HG03025 (cell line): ENCODE measurements at regions not wholly inside any gene's neighbourhood (a gene's known extent, or its start where the extent isn't known, plus 50 kb on each side); places are given as distances from the start of the nearest gene placed in this dataset.
"Not testable (repeated sequence)": the region's sequence is repeated elsewhere in the genome, so short reads cannot be mapped to it uniquely, and the experiment has no call there.

ENCODE experiments used
- ATAC-seq: cut with Tn5 transposase; IDR thresholded peaks from one replicate; pipeline ENCODE4 v1.9.1; 2021; ENCODE audit warnings: mild to moderate bottlenecking, moderate library complexity; ENCODE audit not compliant: unreplicated experiment, low FRiP score

DNA sequence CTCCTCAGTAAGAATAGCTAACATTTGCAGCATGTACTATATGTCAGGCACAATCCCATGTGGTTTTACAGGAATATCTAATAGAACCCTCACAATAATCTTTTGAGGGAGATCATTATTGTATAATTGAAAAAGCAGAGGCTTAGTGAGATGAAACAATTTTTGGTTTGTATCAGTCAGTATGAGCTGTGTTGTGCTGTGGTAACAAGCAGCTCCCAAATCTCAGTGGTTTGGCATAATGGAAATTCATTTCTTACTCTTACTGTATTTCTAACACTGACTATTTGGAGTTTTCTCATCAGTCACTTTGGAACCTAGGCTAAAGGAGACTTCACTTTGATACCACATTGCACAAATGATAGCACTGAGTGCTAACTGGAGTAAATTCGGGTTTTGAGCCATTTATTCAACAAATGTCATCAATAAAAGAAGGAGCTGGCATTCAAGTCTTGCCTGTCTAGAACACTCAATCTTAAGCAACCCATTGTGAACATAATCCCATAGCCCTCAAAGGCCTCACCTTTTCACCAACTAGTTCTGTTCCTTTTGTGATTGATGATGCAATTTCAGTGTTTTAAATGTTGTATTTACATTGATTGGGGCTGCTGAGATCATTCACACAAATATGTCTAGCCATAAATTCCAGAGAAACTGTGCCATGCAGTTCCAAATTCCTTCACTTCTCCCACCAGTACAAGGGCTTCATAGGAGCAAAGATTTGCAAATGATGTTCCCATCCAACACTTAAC lies 441.0 kb downstream of the XYLT1 start:
- ATAC-seq = no peak

- no peak for ATAC-seq
Observed at GRCh38 chr16:17031484-17032268, 439.1 kb downstream of the XYLT1 start.

GRCh38 chr16:17032332-17032731 lies 438.4 kb downstream of the XYLT1 start:
- no peak for ATAC-seq

DNA sequence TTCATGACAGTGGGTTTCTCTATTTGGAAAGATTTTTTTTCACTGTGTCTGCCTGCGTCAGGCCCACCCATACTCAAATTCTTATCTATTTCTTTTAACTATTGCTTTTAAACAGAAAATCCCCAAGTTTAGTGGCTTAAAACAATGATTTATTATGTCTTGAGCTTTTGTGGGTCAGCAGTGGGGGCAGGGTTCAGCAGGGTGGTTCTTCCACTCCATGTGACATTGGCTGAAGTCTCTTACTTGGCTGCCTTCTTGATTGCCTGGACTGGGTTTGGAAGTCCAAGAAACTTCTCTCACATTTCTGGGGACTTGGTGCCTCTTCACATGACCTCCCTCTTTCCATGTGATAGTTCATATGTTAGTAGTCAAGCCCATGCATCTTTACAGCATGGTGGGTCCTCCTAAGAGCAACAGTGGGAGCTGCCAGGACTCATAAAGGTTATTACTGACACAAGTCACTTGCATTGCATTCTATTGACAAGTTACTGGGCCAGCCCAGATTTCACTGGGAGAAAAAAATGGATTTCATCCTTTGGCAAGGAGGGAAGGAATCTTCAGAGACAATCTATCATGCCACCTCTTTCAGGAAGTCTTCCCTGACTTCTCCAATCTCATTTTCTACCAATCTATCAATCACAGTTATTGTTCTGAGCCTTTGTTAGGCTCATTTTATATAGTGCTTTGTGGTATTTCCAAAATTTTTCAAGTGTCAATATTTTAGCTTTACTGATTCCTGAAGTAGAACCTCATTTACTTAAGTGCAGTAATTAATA lies 436.1 kb downstream of the XYLT1 start:
- ATAC-seq = no peak

DNA sequence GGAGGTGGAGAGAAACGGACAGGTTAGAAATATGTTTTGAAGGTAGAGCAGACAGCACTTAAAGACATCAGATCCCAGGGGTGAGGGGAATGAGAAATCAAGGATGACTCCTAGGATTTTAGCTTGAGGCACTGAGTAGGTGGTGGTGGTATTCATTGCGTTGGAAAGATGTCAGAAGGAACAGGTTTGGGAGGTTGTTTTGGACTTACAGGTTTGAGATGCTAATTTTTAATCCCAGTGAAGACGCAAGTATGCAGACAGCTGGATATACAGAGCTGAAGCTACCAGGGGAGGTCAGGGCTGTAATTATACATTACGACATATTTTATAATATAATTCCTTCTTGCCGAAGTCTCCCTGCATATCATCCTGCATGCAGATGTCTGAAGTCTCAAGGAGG lies 433.3 kb downstream of the XYLT1 start:
- no peak for ATAC-seq

DNA sequence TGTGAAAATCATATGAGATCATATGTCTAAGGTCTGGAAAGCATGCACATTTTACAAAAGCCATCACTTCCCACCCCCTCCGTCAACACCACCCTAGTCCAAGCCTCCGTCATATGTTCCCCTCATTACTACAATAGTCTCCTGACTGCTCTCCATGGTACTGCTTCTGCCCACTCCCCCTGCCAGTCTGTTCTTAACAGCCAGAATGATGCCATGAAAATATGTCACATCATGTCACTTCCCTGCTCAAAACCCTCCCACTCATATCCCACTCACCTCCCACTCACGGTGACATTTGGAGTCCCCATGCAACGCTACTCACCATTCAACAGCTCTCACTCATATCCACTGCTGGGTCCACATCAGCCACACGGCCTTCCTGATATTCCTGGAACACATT lies 432.3 kb downstream of the XYLT1 start:
- no peak for ATAC-seq

DNA sequence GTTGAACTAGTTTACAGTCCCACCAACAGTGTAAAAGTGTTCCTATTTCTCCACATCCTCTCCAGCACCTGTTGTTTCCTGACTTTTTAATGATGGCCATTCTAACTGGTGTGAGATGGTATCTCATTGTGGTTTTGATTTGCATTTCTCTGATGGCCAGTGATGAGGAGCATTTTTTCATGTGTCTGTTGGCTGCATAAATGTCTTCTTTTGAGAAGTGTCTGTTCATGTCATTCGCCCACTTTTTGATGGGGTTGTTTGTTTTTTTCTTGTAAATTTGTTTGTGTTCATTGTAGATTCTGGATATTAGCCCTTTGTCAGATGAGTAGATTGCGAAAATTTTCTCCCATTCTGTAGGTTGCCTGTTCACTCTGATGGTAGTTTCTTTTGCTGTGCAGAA lies 421.7 kb downstream of the XYLT1 start:
- ATAC-seq = not testable (repeated sequence)

DNA sequence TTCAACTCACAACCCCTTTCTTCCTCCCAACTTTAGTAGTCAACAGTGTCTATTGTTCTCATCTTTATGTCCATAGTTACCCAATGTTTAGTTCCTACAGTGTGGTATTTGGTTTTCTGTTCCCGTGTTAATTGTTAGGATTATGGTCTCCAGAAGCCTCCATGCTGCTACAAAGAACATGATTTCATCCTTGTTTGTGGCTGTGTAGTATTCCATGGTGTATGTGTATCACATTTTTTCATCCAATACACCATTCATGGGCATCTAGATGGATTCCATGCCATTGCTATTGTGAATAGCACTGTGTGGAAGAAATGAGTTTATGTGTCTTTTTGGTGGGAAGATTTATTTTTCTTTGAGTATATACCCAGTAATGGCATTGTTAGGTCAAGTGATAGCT lies 420.3 kb downstream of the XYLT1 start:
- ATAC-seq = no peak
